Colonic mucosa (tissue), 4 donors: ENCODE measurements at regions not wholly inside any gene's neighbourhood (a gene's known extent, or its start where the extent isn't known, plus 50 kb on each side); places are given as distances from the start of the nearest gene placed in this dataset.

ENCODE experiments used
- DNase-seq: peaks from one replicate; pipeline ENCODE4 v3.0.0-alpha.2; 2020
- H3K27ac ChIP-seq: fragments of 200-600 bp; one replicate; pipeline ENCODE4 v1.8.0; 2021
- H3K27me3 ChIP-seq: fragments of 200-600 bp; one replicate; pipeline ENCODE4 v1.8.0; 2021
- H3K36me3 ChIP-seq: fragments of 200-600 bp; one replicate; pipeline ENCODE4 v1.8.0; 2021
- H3K4me1 ChIP-seq: fragments of 200-600 bp; one replicate; pipeline ENCODE4 v1.8.0; 2021; ENCODE audit warnings: mild to moderate bottlenecking
- H3K4me3 ChIP-seq: fragments of 200-600 bp; one replicate; pipeline ENCODE4 v1.8.0; 2021
- H3K9ac ChIP-seq, 2 donors: one replicate each; pipeline ENCODE4 v1.7.0; 2013; ENCODE audit warnings: control low read depth in 2 of 2, low read depth in 2 of 2, low read length in 2 of 2
- H3K9me3 ChIP-seq: fragments of 200-600 bp; one replicate; pipeline ENCODE4 v1.8.0; 2021
- intact Hi-C: fragments of 100-400 bp; cut with DNase I; formaldehyde crosslinking; loops from one replicate; pipeline ENCODE4 v1.14.1; 2022
- TF ChIP-seq, protein P1 (sequence below): fragments of 200-600 bp; IDR thresholded peaks from one replicate; pipeline ENCODE4 v1.8.0; 2022; ENCODE audit warnings: antibody characterized with exemption, mild to moderate bottlenecking
- donor health status: healthy.
- donor health status: DM: no; HTN: no; CAD: no.
- donor health status: DM: no; HTN: no; CAD: no.

DNA sequence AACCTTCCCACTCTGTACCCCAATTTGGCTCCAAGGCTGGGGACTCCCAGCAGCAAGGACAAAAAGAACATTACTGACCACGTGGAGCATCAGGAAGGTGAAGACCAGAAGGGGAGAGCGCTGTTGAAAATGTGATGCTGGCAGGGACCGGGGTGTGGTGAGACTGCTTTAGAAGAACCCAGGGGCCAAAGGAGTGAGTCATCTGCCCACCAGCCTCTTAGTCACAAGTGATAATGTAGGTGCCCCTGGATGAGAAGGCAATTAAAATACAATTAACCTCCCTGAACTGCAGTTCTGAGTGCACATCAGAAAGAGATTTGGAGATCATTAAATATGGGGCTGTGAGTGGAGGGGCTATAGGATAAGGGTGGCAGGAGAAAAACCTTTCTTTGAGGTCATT lies 366.6 kb upstream of the CCL2 start:
- Histone ChIP-seq H3K9me3 (no peaks in the 10 kb centered on the region), H3K36me3 (no peaks in the 10 kb centered on the region), H3K4me3 (no peak overlapping the region), H3K9ac (no peak overlapping the region), H3K27me3 (no peaks in the 10 kb centered on the region), H3K27ac (no peak overlapping the region), H3K4me1 (no peaks in the 10 kb centered on the region)
- TF ChIP-seq, protein P1, sequence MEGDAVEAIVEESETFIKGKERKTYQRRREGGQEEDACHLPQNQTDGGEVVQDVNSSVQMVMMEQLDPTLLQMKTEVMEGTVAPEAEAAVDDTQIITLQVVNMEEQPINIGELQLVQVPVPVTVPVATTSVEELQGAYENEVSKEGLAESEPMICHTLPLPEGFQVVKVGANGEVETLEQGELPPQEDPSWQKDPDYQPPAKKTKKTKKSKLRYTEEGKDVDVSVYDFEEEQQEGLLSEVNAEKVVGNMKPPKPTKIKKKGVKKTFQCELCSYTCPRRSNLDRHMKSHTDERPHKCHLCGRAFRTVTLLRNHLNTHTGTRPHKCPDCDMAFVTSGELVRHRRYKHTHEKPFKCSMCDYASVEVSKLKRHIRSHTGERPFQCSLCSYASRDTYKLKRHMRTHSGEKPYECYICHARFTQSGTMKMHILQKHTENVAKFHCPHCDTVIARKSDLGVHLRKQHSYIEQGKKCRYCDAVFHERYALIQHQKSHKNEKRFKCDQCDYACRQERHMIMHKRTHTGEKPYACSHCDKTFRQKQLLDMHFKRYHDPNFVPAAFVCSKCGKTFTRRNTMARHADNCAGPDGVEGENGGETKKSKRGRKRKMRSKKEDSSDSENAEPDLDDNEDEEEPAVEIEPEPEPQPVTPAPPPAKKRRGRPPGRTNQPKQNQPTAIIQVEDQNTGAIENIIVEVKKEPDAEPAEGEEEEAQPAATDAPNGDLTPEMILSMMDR: no peak
- intact Hi-C loops: no loop called here
- DNase-seq: no peak

DNA sequence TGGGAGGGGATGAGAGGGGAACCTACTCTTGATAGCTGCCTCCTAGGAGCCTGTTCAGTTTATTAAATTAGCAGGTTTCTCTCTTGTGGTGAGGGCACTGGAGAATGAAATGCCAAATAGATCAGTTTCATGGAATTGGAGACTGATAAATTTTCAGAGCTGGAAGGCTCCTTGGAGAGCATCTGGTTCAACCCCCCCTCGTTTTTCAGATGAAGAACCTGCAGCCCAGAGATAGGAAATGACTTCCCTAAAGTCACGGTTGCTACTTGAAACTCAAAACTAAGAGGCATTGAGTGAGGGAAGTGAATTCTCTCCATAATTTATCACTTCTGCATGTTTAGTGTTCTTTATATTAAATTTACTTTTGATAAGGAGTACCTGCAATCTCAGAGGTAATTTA lies 366.0 kb upstream of the CCL2 start:
- intact Hi-C loops: no loop called here

DNA sequence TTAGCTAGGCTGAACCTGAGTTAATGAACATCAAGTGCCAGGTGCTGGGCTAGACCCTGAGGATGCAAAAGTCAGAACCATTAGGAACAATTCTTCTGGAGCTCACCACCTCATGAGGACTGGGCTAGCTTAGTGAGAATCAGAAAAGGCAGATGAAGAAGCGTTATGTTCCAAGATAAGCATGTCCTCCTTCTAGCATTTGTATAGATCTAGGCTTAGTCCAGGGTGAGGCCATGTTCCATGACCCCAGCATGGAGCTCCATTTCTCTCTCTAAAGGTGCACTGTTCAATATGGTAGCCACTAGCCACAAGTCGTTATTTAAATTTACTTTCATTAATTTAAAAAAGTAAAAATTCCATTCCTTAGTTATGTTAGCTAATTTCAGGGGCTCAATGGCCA lies 365.3 kb upstream of the CCL2 start:
- Histone ChIP-seq H3K9me3 (no peaks in the 10 kb centered on the region), H3K36me3 (no peaks in the 10 kb centered on the region), H3K4me1 (no peaks in the 10 kb centered on the region), H3K4me3 (no peak overlapping the region), H3K27ac (no peak overlapping the region), H3K9ac (no peak overlapping the region), H3K27me3 (no peaks in the 10 kb centered on the region)
- DNase-seq: no peak
- TF ChIP-seq, protein P1: no peak
- intact Hi-C loops: no loop called here

More for the DNA sequence above, 366.0 kb upstream of the CCL2 start:
- TF ChIP-seq, protein P1: no peak
- H3K4me1 ChIP-seq: no peaks in the 10 kb centered on the region
- H3K9me3 ChIP-seq: no peaks in the 10 kb centered on the region
- H3K9ac ChIP-seq: no peak overlapping the region
- H3K36me3 ChIP-seq: no peaks in the 10 kb centered on the region
- no peak overlapping the region for H3K4me3 ChIP-seq
- no peak overlapping the region for H3K27ac ChIP-seq
- DNase-seq: no peak
- H3K27me3 ChIP-seq: no peaks in the 10 kb centered on the region

DNA sequence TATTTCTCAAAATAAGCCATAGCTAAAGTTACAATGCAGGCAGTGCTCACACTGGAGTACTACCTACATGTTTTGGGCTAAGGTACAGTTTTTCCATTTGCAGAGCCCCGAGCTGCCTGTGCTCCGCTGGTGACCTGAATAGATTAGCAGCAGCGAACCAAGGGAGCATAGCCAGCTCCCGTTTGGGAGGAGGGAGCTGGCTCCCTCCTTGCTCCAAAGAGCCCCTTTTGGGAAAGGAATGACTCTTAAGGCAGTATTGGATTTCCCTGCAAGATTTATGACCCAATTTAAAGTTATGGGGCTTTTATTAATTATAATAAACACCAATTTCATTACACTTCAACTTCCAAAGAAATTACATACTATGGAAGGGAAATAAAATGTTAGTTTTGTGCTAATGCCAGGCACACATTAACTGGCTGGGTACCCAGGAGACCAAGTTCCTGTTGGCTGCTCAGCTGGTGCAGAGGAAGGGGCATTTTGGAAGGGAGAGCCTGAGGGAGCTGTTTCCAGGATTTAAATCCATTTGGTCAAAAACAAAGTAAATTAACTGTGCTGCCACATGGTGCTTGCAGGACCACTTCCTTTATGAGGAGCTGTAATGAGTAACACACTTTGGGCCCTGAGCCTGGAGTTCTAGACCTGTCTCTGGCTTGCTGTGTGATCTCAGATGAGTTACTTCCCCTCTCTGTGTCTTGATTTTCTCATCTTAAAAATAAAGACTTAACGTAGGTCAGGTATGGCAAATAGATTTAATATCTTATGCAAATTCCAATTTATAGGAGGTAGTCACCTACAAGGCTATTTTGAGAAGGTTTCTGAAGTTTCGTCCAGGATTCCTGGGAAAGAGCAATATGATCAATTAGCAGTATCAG lies 362.1 kb upstream of the CCL2 start:
- H3K27me3 ChIP-seq: no peaks in the 10 kb centered on the region
- H3K9ac ChIP-seq: no peak overlapping the region
- no peak overlapping the region for H3K4me3 ChIP-seq
- TF ChIP-seq, protein P1: no peak
- no peaks in the 10 kb centered on the region for H3K36me3 ChIP-seq
- intact Hi-C loops: no loop called here
- H3K4me1 ChIP-seq: no peaks in the 10 kb centered on the region
- no peaks in the 10 kb centered on the region for H3K9me3 ChIP-seq
- no peak overlapping the region for H3K27ac ChIP-seq
- DNase-seq: no peak

DNA sequence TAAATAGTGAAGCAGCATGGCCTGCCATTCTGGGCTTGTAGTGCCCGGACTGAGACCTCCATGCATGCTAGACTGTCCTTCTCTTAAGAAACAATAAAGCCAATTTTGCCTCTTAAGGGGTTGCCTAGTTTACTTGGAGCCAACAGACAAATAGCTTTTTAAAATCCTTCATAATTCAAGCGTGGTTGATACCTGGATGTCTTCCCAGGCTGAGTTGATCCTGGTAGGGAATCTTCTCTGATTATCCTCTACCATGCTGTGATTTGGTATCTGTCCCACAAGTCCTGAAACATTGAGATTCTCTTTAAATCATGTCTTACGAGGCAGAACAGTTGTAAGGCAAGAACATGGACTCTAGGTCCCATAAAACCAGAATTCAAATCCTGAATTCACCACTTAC lies 359.6 kb upstream of the CCL2 start:
- TF ChIP-seq, protein P1: no peak
- Histone ChIP-seq H3K4me3 (no peak overlapping the region), H3K9ac (no peak overlapping the region), H3K4me1 (no peaks in the 10 kb centered on the region), H3K27me3 (no peaks in the 10 kb centered on the region), H3K36me3 (no peaks in the 10 kb centered on the region), H3K9me3 (no peaks in the 10 kb centered on the region), H3K27ac (no peak overlapping the region)
- intact Hi-C loops: no loop called here
- DNase-seq: no peak
